ENCODE measurements at regions not wholly inside any gene's neighbourhood (a gene's known extent, or its start where the extent isn't known, plus 50 kb on each side); places are given as distances from the start of the nearest gene placed in this dataset.

DNA sequence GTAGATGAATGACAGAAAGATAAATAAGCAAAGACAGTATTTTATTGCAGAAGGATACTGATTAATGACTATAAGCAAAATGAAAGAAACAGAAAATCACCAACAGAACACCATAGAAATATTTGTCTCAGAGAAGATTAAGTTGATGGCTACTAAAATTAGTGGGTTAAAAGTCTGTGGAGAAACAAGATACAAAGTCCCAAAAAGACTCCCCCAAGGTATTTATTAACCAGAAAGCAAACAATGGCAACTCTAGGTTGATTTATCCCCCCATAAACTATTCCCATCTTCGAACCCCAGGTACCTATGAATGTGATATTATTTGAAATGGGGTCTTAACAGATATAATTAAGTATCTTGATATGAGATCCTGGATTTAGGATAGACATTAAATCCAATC, 1104.5 kb upstream of the PHF14 start:
- TF ChIP-seq CTCF (IDR thresholded peaks at IDR 0.05) (no peak), ZFX (IDR thresholded peaks at IDR 0.05; ENCODE audit: borderline replicate concordance) (no peak)
